GM23248 (cell line): ENCODE measurements at regions not wholly inside any gene's neighbourhood (a gene's known extent, or its start where the extent isn't known, plus 50 kb on each side); places are given as distances from the start of the nearest gene placed in this dataset.

ENCODE experiments used
- EZH2 ChIP-seq: fragments of 200-600 bp; sonication (generic); IDR thresholded peaks from 2 replicates; pipeline ENCODE4 v1.6.1; 2018; ENCODE audit warnings: antibody characterized with exemption, mild to moderate bottlenecking; ENCODE audit not compliant: insufficient read depth, poor library complexity, severe bottlenecking
- EZH2phosphoT487 ChIP-seq: fragments of 200-600 bp; sonication (generic); IDR thresholded peaks from 2 replicates; pipeline ENCODE4 v1.6.1; 2018; ENCODE audit warnings: antibody characterized with exemption, moderate library complexity, mild to moderate bottlenecking, low read depth; ENCODE audit not compliant: insufficient read depth

GRCh38 chr5:13189532-13189931 lies 755.0 kb downstream of the DNAH5 start:
- TF ChIP-seq EZH2phosphoT487 (no peak), EZH2 (no peak)
